COLO668 (cell line): ENCODE measurements at regions not wholly inside any gene's neighbourhood (a gene's known extent, or its start where the extent isn't known, plus 50 kb on each side); places are given as distances from the start of the nearest gene placed in this dataset.

Source experiments
- DNase-seq: peaks from one replicate; lab custom pipeline; 2025; ENCODE audit not compliant: unreplicated experiment; lab: John Stamatoyannopoulos, UW

DNA sequence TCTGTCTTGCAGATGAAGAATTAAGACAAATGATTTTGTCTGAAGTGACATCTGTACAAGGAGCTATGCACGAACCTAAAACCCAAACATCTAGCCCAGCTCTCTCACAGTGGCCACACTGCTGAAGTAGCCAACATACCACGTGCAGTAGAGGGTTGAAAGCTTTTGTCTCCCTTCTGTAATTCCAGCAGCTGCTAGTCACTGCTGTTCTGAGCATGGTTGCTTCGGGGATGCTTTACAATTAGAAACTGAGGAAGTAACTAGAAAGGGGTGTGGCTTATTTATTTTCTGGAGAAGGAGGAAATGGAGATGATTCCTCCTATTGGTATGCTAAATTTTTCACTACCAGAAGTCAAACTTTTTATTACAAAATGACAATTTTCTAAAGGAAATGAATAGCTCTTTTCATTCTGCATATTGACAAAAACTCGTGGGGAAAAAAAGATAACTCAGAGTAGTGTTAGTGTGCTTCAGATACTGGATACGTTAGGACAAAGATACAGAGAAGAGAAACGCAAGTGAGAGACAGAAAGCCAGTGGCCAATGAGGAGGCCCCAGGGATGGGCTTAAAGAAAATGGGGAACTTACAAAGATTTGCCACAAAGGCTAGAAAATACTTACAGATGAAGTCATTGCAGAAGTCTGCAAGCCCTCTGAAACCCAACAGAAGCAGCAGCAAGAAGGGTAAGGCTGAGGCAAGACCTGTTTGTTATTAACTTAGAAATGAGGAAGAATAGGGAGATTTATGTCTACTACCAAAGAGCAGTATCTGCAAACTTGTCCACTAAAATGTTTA lies 192.7 kb upstream of the MIR17HG start:
- no peak for DNase-seq

DNA sequence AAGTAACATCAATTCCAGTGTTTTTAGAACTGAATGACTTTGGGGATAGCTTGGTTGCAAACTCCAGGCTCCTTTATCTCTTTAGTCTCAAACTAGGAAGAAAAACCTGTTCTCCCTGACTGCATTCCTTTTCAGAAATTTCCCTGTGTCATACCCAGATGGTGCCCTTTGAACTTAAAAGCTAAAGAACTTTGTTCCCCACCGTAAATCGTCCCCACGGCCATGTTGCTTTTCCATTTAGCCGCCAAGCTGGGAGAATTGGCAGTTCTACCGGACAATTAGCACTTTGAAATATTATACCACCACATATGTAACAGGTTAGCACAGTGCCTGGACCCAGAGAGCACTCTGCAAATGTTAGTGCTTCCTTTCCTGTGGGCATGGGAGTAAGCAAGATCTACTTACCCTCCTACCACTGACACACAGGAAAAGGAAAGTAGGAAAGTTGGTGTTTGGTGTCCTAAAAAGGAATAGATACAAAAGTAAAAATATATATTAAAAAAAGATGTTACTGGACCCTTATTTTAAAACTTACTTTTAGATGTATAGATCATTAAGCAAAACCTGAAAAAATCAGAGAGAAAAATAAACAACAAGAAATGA lies 191.9 kb upstream of the MIR17HG start:
- no peak for DNase-seq

DNA sequence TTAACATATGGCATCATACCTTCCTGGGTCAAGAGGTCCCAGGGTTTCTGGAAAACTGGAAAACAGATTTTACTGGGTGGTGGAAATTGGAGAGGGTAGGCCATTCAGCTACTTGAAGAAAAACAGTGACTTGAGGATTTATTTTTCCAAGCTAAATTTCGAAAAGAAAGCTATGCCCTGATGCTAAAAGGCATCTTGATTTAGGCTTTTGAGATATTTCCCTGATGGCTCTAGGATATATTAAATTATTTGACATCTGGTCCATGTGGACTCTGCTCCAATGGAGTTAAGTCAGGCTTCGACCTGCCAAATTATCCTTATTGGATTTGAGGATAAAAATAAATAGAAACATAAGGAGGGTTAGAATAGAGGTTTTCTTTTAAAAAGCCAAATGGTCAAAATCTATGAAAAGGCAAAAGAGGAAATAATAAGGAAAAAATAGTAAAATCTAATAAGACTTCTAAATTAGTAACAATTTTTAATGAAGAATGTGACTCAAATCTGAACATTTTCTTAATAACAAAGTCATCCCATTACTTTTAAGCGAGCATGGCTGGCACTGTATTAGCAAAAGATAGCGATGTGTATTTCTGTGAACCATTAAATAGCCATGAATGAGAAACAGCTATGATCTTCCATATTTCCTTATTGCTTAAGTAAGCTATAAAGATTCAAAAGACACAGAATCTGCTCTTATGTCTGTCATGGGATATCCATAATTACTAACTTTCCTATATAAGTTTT lies 190.0 kb upstream of the MIR17HG start:
- no peak for DNase-seq

- no peak for DNase-seq
Observed at GRCh38 chr13:91158017-91158395, 189.5 kb upstream of the MIR17HG start.

DNA sequence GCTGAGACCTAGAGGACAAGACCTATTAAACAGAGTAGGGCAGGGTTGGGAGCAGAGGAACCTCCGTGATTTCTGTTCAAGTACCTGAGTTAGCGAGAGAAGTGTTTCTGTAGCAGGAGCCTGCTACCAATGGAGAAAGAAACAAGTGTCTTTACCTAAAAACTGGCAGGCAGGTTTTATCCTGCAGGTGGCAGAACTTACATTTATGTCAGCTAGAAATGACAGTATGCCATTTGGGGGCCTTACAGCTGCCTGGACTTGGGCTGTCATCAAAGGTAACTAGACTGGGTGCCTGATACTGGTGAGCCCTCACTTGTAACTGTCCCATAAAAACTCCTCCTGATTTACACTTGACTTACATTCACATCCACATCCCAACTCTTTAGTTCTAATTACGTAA lies 185.3 kb upstream of the MIR17HG start:
- DNase-seq, result peak; percentile 62

DNA sequence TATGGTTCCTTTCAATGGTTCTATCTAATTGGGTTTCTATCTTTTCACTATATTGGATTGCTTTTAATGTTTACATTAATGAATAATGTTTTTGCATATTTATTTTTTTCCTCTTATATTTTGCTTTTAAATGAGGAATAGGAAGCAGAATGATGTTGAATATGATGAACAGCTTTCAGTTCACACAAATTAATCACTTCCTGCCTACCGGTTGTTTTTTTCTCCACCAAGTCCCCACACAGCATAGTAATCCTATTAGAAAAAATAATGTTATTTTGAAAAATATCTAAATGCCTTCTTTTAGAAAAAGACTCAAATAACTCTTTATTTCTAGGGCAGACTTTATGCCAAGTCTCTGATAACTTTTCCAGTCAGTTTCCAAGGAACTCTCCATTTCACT lies 184.9 kb upstream of the MIR17HG start:
- DNase-seq, result no peak

- no peak for DNase-seq
Observed at GRCh38 chr13:91165758-91166157, 181.7 kb upstream of the MIR17HG start.

- no peak for DNase-seq
Observed at GRCh38 chr13:91166714-91167511, 180.6 kb upstream of the MIR17HG start.

GRCh38 chr13:91167706-91168385 lies 179.6 kb upstream of the MIR17HG start:
- no peak for DNase-seq

- DNase-seq, result no peak
Observed at GRCh38 chr13:91168386-91168711, 179.1 kb upstream of the MIR17HG start.

GRCh38 chr13:91169321-91170050 lies 178.0 kb upstream of the MIR17HG start:
- DNase-seq, result no peak

GRCh38 chr13:91172160-91172559 lies 175.3 kb upstream of the MIR17HG start:
- no peak for DNase-seq

- DNase-seq, result peak; percentile 47
Observed at GRCh38 chr13:91174886-91175501, 172.5 kb upstream of the MIR17HG start.

GRCh38 chr13:91178099-91178498 lies 169.4 kb upstream of the MIR17HG start:
- no peak for DNase-seq

GRCh38 chr13:91181892-91182291 lies 165.6 kb upstream of the MIR17HG start:
- no peak for DNase-seq

- DNase-seq, result no peak
Observed at GRCh38 chr13:91184244-91184926, 163.1 kb upstream of the MIR17HG start.

DNA sequence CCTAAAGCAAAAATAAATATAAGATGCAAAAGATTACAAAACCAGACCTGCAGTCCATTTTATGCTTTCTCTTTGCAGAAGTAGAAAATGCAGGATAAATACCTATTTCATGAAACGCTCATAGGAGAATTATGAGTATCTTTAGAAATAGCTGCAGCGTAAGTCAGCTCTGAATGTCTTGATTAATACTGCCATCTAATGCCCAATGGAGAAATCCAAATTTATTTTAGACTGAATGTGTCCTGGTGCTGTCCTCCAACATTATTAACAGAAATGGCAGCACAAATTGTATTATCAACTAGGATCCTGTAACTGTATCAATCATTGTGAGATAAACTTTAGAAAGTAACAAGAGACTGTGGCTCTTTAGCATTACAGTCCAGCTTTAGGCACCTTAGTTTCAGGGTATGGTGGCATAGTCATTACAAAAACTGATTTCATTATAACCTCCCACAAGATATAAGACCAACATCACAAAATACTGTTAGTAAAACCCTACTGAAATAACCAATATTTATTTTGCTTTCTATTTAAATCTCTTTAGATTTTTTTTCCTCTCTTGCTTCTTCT lies 162.1 kb upstream of the MIR17HG start:
- DNase-seq, result no peak

GRCh38 chr13:91187522-91187921 lies 160.0 kb upstream of the MIR17HG start:
- no peak for DNase-seq

DNA sequence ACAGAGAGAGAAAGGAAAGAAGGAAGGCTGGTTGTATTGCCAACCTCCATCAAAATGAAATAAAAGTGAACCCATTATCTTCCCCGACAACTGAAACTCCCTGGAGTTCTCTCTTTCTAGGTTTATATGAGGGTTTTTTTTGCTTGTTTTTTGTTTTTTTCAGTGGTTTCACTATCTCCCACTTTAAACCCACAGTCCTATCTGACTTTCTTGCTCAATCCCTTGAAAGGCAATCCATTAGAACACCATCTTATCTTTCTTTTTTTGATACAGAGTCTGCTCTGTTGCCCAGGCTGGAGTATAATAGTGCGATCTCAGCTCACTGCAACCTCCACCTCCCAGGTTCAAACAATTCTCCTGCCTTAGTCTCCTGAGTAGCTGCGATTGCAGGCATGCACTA lies 158.0 kb upstream of the MIR17HG start:
- DNase-seq, result no peak
